GM12892 (cell line): ENCODE measurements at regions not wholly inside any gene's neighbourhood (a gene's known extent, or its start where the extent isn't known, plus 50 kb on each side); places are given as distances from the start of the nearest gene placed in this dataset.
"Not testable (repeated sequence)": the region's sequence is repeated elsewhere in the genome, so short reads cannot be mapped to it uniquely, and the experiment has no call there.

ENCODE experiments used
- POLR2A ChIP-seq: IDR thresholded peaks from 2 replicates; pipeline ENCODE4 v1.6.1; 2011; ENCODE audit warnings: low read depth, low read length, control low read depth
- POLR2AphosphoS5 ChIP-seq: IDR thresholded peaks from 2 replicates; pipeline ENCODE4 v1.6.1; 2011; ENCODE audit warnings: low read depth, low read length, control low read depth
- TAF1 ChIP-seq: IDR thresholded peaks from 2 replicates; pipeline ENCODE4 v1.6.1; 2011; ENCODE audit warnings: low read depth, mild to moderate bottlenecking, control low read depth, low read length, borderline replicate concordance

- not testable (repeated sequence) for TF ChIP-seq POLR2A, POLR2AphosphoS5, TAF1
Observed at GRCh38 chr7:76739538-76739937, 112.5 kb upstream of the POMZP3 start.
